IMR-90 (cell line): ENCODE measurements at regions not wholly inside any gene's neighbourhood (a gene's known extent, or its start where the extent isn't known, plus 50 kb on each side); places are given as distances from the start of the nearest gene placed in this dataset.

Experiments used
- ATAC-seq: fragments of 200-7000 bp; cut with Tn5 transposase; 2 replicates; pipeline ENCODE4 v1.9.1; 2020; ENCODE audit warnings: low read depth, mild to moderate bottlenecking, moderate library complexity
- BruUV-seq: library from RNA; stranded (reverse); fragments of 400-500 nt; replicated peaks from 2 replicates; lab custom pipeline; 2021; lab: Mats Ljungman, UMichigan
- CTCF ChIA-PET: fragments of 300-600 bp; formaldehyde crosslinking; extraction: SDS; loops from one replicate; lab custom pipeline; 2021; ENCODE audit warnings: antibody characterized with exemption; lab: Yijun Ruan, JAX
- POLR2A ChIA-PET: fragments of 300-600 bp; sonication (Branson Sonifier 250); formaldehyde crosslinking; loops from one replicate; lab custom pipeline; 2022; ENCODE audit warnings: antibody characterized with exemption; ENCODE audit not compliant: unreplicated experiment; lab: Charles Lee
- DNase-seq: peaks from one replicate; pipeline ENCODE4 v3.0.0; 2013
- H2AFZ ChIP-seq: replicated peaks from 2 replicates; pipeline ENCODE3; 2013; ENCODE audit warnings: low read length, mild to moderate bottlenecking; ENCODE audit not compliant: poor library complexity
- H2AK5ac ChIP-seq: 2 replicates; pipeline ENCODE4 v1.6.1; 2013; ENCODE audit warnings: low read depth, low read length, inconsistent platforms
- H2AK9ac ChIP-seq: replicated peaks from 2 replicates; pipeline ENCODE3; 2013; ENCODE audit warnings: mild to moderate bottlenecking, low read depth, low read length, moderate library complexity; ENCODE audit not compliant: poor library complexity
- H2BK120ac ChIP-seq: 2 replicates; pipeline ENCODE4 v1.6.1; 2013; ENCODE audit warnings: low read depth, low read length, inconsistent platforms
- H2BK15ac ChIP-seq: 3 replicates; pipeline ENCODE4 v1.6.1; 2013; ENCODE audit warnings: low read depth, low read length, inconsistent platforms
- H2BK20ac ChIP-seq: 2 replicates; pipeline ENCODE4 v1.6.1; 2013; ENCODE audit warnings: low read depth, mild to moderate bottlenecking, inconsistent platforms, low read length, moderate library complexity
- H2BK5ac ChIP-seq: 2 replicates; pipeline ENCODE4 v1.6.1; 2013; ENCODE audit warnings: mild to moderate bottlenecking, low read depth, low read length, inconsistent platforms; ENCODE audit not compliant: poor library complexity, severe bottlenecking
- H3K14ac ChIP-seq: replicated peaks from 2 replicates; pipeline ENCODE4 v1.6.1; 2013; ENCODE audit warnings: low read depth, low read length, inconsistent platforms
- H3K18ac ChIP-seq: 2 replicates; pipeline ENCODE4 v1.6.1; 2013; ENCODE audit warnings: low read depth, low read length, control low read depth
- H3K23ac ChIP-seq: 2 replicates; pipeline ENCODE4 v1.6.1; 2013; ENCODE audit warnings: low read depth, low read length, inconsistent platforms
- H3K27ac ChIP-seq: 2 replicates; pipeline ENCODE4 v1.5.1; 2013; ENCODE audit warnings: mild to moderate bottlenecking, control low read depth, low read length; ENCODE audit not compliant: insufficient read depth
- H3K27me3 ChIP-seq: 2 replicates; pipeline ENCODE4 v1.6.1; 2013; ENCODE audit warnings: low read length; ENCODE audit not compliant: control insufficient read depth, insufficient read depth
- H3K36me3 ChIP-seq: 2 replicates; pipeline ENCODE4 v1.6.1; 2013; ENCODE audit warnings: low read length, mixed read lengths; ENCODE audit not compliant: control insufficient read depth, insufficient read depth
- H3K4ac ChIP-seq: 2 replicates; pipeline ENCODE4 v1.6.1; 2013; ENCODE audit warnings: low read depth, low read length, inconsistent platforms
- H3K4me1 ChIP-seq: 2 replicates; pipeline ENCODE4 v1.6.1; 2013; ENCODE audit warnings: low read length, mixed read lengths; ENCODE audit not compliant: control insufficient read depth, insufficient read depth
- H3K4me2 ChIP-seq: 2 replicates; pipeline ENCODE4 v1.6.1; 2013; ENCODE audit warnings: low read depth, mild to moderate bottlenecking, control low read depth, low read length, moderate library complexity
- H3K4me3 ChIP-seq: 2 replicates; pipeline ENCODE4 v1.5.1; 2013; ENCODE audit warnings: low read depth, mild to moderate bottlenecking, control low read depth, low read length, moderate library complexity; ENCODE audit not compliant: insufficient read depth
- H3K56ac ChIP-seq: 2 replicates; pipeline ENCODE4 v1.6.1; 2013; ENCODE audit warnings: low read length, inconsistent platforms; ENCODE audit not compliant: insufficient read depth; ENCODE audit errors: extremely low read depth
- H3K79me1 ChIP-seq, 2 experiments: 2 replicates each; pipeline ENCODE4 v1.6.1; 2013; ENCODE audit warnings: low read length in 2 of 2, inconsistent platforms in 1 of 2, low read depth in 1 of 2
- H3K9ac ChIP-seq: 2 replicates; pipeline ENCODE4 v1.6.1; 2013; ENCODE audit warnings: low read depth, low read length, control low read depth
- H3K9me1 ChIP-seq: 2 replicates; pipeline ENCODE4 v1.6.1; 2013; ENCODE audit warnings: low read length, inconsistent platforms; ENCODE audit not compliant: insufficient read depth
- H3K9me3 ChIP-seq: 2 replicates; pipeline ENCODE4 v1.6.1; 2013; ENCODE audit warnings: low read length; ENCODE audit not compliant: control insufficient read depth, insufficient read depth
- H4K20me1 ChIP-seq: 2 replicates; pipeline ENCODE4 v1.6.1; 2013; ENCODE audit warnings: low read length, inconsistent platforms; ENCODE audit not compliant: insufficient read depth
- H4K5ac ChIP-seq: 2 replicates; pipeline ENCODE4 v1.6.1; 2013; ENCODE audit warnings: mild to moderate bottlenecking, low read depth, low read length, control low read depth
- H4K8ac ChIP-seq, 2 experiments: 2 replicates each; pipeline ENCODE4 v1.6.1; 2013; ENCODE audit warnings: low read depth in 2 of 2, low read length in 2 of 2, control low read depth in 1 of 2, inconsistent platforms in 1 of 2
- H4K91ac ChIP-seq: 2 replicates; pipeline ENCODE4 v1.6.1; 2013; ENCODE audit warnings: low read depth, low read length, inconsistent platforms; ENCODE audit not compliant: insufficient read depth
- BHLHE40 ChIP-seq: fragments of 150-350 bp; IDR thresholded peaks from 2 replicates; pipeline ENCODE4 v1.6.1; 2016; ENCODE audit warnings: mild to moderate bottlenecking, low read depth, low read length
- FOS ChIP-seq: fragments of 150-350 bp; IDR thresholded peaks from 2 replicates; pipeline ENCODE4 v1.6.1; 2016; ENCODE audit warnings: low read depth, low read length
- MXI1 ChIP-seq: IDR thresholded peaks from 2 replicates; pipeline ENCODE4 v1.6.1; 2012; ENCODE audit warnings: low read depth, mild to moderate bottlenecking, low read length, moderate library complexity, borderline replicate concordance
- NFE2L2 ChIP-seq: fragments of 150-350 bp; IDR thresholded peaks from 2 replicates; pipeline ENCODE4 v1.6.1; 2016; ENCODE audit warnings: low read depth, mild to moderate bottlenecking, low read length
- POLR2A ChIP-seq: IDR thresholded peaks from 2 replicates; pipeline ENCODE4 v1.6.1; 2012; ENCODE audit warnings: mild to moderate bottlenecking, low read depth, low read length
- RFX5 ChIP-seq: IDR thresholded peaks from 2 replicates; pipeline ENCODE4 v1.8.0; 2012; ENCODE audit warnings: low read depth, mild to moderate bottlenecking, low read length, moderate library complexity
- WGBS, 2 experiments: methylation state at CpG; one replicate each; pipeline versions ENCODE4 v1.1.5 to v1.1.7; 2013; ENCODE audit warnings: missing lambda C conversion rate in 2 of 2; ENCODE audit not compliant: insufficient read length in 1 of 2; ENCODE audit errors: extremely low coverage in 2 of 2; 5-methylcytosine and 5-hydroxymethylcytosine counted together
- dilution Hi-C: fragments of 300-500 bp; cut with HindIII; formaldehyde crosslinking; loops from one replicate; pipeline ENCODE4 v1.14.3; 2018; ENCODE audit warnings: low sequenced_read_pairs; ENCODE audit not compliant: unreplicated experiment
- in situ Hi-C: fragments of 300-500 bp; cut with MboI; formaldehyde crosslinking; loops from 3 replicates; pipeline ENCODE4 v1.14.3; 2019; ENCODE audit warnings: low sequenced_read_pairs, inconsistent platforms, mixed read lengths
- intact Hi-C: fragments of 100-400 bp; cut with micrococcal nuclease; formaldehyde crosslinking; loops from 2 replicates; pipeline ENCODE4 v1.10.0; 2022

DNA sequence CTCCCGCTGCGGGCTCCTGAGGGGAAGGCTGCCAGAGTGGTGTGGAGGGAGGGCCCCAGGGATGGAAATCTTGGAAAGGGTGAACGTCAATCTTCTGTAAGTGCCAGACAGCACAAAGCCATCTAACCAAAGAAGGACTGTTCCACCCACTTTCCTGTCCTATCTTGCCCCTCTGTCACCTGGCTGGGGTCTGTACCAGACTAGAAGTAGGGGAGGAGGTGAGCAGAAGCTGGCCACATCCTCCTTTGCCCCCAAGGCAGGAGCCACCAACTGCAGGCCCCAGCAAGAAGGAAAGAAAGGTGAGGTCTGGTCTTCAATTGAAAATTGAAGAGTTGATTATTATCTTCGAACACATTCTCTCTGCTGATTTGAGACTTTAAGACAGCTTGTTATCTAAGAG is 214.4 kb upstream of the LEF1 start:
- WGBS, 2 experiments = 83% methylated on average over 1 of the region's 4 CpGs; no CpG with 5 or more reads in 1 of the 2 experiments
- Histone ChIP-seq H3K18ac (no peak overlapping the region), H4K5ac (no peak overlapping the region), H2BK5ac (no peak overlapping the region), H3K56ac (no peak overlapping the region), H4K8ac (no peak overlapping the region), H4K20me1 (no peaks in the 10 kb centered on the region), H3K79me1 (no peaks in the 10 kb centered on the region), H2BK120ac (no peak overlapping the region), H3K4ac (no peak overlapping the region), H3K4me1 (no peaks in the 10 kb centered on the region), H3K23ac (no peak overlapping the region), H2AFZ (no peak overlapping the region), H3K9ac (no peak overlapping the region), H3K36me3 (no peaks in the 10 kb centered on the region), H2AK9ac (no peak overlapping the region), H3K4me2 (no peak overlapping the region), H3K4me3 (no peak overlapping the region), H2BK20ac (no peak overlapping the region), H3K9me3 (no peaks in the 10 kb centered on the region), H2AK5ac (no peak overlapping the region), H4K91ac (no peak overlapping the region), H3K9me1 (no peaks in the 10 kb centered on the region), H3K27ac (no peak overlapping the region), H3K14ac (no peak overlapping the region), H3K27me3 (peaks cover 3% of the 10 kb centered on the region), H2BK15ac (no peak overlapping the region)
- dilution Hi-C loops = no loop called here
- ATAC-seq (no peak), DNase-seq (no peak)
- in situ Hi-C loops = no loop called here
- intact Hi-C loops = loop anchor here (5.0 kb wide), 1 partner anchor 311 kb away; no protein-coding TSS in a partner anchor
- no TSS peak for BruUV-seq
- no peak for TF ChIP-seq MXI1
- no peak for TF ChIP-seq FOS
- no peak for TF ChIP-seq POLR2A
- no peak for TF ChIP-seq BHLHE40
- no peak for TF ChIP-seq RFX5
- no peak for TF ChIP-seq NFE2L2
- POLR2A ChIA-PET = no interaction called here
- CTCF ChIA-PET = no interaction called here
